K562 (cell line): ENCODE measurements at regions not wholly inside any gene's neighbourhood (a gene's known extent, or its start where the extent isn't known, plus 50 kb on each side); places are given as distances from the start of the nearest gene placed in this dataset.
A peak's percentile ranks its signal among the peaks of the same experiment; 100 is the strongest.

Source experiments
- ATF2 ChIP-seq: sonication (generic); formaldehyde crosslinking; IDR thresholded peaks from 2 replicates; pipeline ENCODE4 v1.8.1; 2022; ENCODE audit warnings: missing genetic modification reagents
- ATF3 ChIP-seq, 2 experiments: fragments of 450-650 bp in 1 of 2; sonication (generic) in 1 of 2; formaldehyde crosslinking in 1 of 2; IDR thresholded peaks in 1 of 2; conservative IDR thresholded peaks in 1 of 2; 2 replicates each; pipeline versions ENCODE4 v1.6.1 to v1.8.1; 2016 to 2023; ENCODE audit warnings: mild to moderate bottlenecking in 2 of 2, moderate library complexity in 2 of 2, inconsistent platforms in 1 of 2, missing genetic modification reagents in 1 of 2
- BACH1 ChIP-seq: fragments of 200-800 bp; sonication (Bioruptor generic); IDR thresholded peaks from 2 replicates; pipeline ENCODE4 v1.6.1; 2016; ENCODE audit warnings: missing genetic modification characterization, missing compliant biosample characterization
- CXXC5 ChIP-seq: fragments of 250-450 bp; sonication (Bioruptor Pico); IDR thresholded peaks from 2 replicates; pipeline ENCODE4 v1.8.0; 2022; ENCODE audit warnings: inconsistent platforms, mild to moderate bottlenecking, moderate library complexity
- DDX20 ChIP-seq: fragments of 450-650 bp; IDR thresholded peaks from 2 replicates; pipeline ENCODE4 v1.6.1; 2016; ENCODE audit warnings: missing genetic modification characterization, low read depth, mild to moderate bottlenecking, missing compliant biosample characterization, moderate library complexity
- ELF4 ChIP-seq: fragments of 450-650 bp; formaldehyde crosslinking; IDR thresholded peaks from 2 replicates; pipeline ENCODE4 v1.4.0; 2022; ENCODE audit warnings: missing genetic modification characterization
- KLF6 ChIP-seq: fragments of 250-450 bp; sonication (Bioruptor Pico); IDR thresholded peaks from 2 replicates; pipeline ENCODE4 v1.4.0; 2020; ENCODE audit warnings: mild to moderate bottlenecking, moderate library complexity, borderline replicate concordance
- MCM3 ChIP-seq: fragments of 450-650 bp; IDR thresholded peaks from 2 replicates; pipeline ENCODE4 v1.6.1; 2016
- NFE2 ChIP-seq: IDR thresholded peaks from 2 replicates; pipeline ENCODE4 v1.6.1; 2014; ENCODE audit warnings: antibody characterized with exemption, low read depth
- POLR2AphosphoS2 ChIP-seq: IDR thresholded peaks from 2 replicates; pipeline ENCODE4 v1.6.1; 2012; ENCODE audit warnings: low read length, improper control_type of control experiment
- PTBP1 ChIP-seq: fragments of 200-400 bp; formaldehyde crosslinking; IDR thresholded peaks from 2 replicates; pipeline ENCODE4 v1.6.1; 2017; ENCODE audit warnings: low read depth, low read length
- RBM14 ChIP-seq: fragments of 200-400 bp; formaldehyde crosslinking; IDR thresholded peaks from 2 replicates; pipeline ENCODE4 v1.6.1; 2018; ENCODE audit warnings: low read depth, mild to moderate bottlenecking, low read length, moderate library complexity, borderline replicate concordance; ENCODE audit not compliant: insufficient read depth
- RCOR1 ChIP-seq, 2 experiments: IDR thresholded peaks; 2 replicates each; pipeline ENCODE4 v1.6.1; 2012; ENCODE audit warnings: low read depth in 2 of 2, low read length in 2 of 2, borderline replicate concordance in 1 of 2, improper control_type of control experiment in 1 of 2
- SMAD3 ChIP-seq: fragments of 450-650 bp; formaldehyde crosslinking; conservative IDR thresholded peaks from 2 replicates; pipeline ENCODE4 v1.4.0; 2020; ENCODE audit warnings: mild to moderate bottlenecking
- SMAD4 ChIP-seq: fragments of 250-450 bp; sonication (Bioruptor Pico); conservative IDR thresholded peaks from 2 replicates; pipeline ENCODE4 v1.8.0; 2021; ENCODE audit warnings: inconsistent platforms, mild to moderate bottlenecking, moderate library complexity
- TBP ChIP-seq: optimal IDR thresholded peaks from 2 replicates; pipeline ENCODE3; 2011; ENCODE audit warnings: low read depth, low read length, improper control_type of control experiment
- ZBTB26 ChIP-seq: fragments of 450-650 bp; formaldehyde crosslinking; IDR thresholded peaks from 2 replicates; pipeline ENCODE4 v1.4.0; 2022; ENCODE audit warnings: missing genetic modification characterization
- ZEB2 ChIP-seq: fragments of 450-650 bp; IDR thresholded peaks from 2 replicates; pipeline ENCODE4 v1.6.1; 2016
- ZNF23 ChIP-seq: fragments of 250-450 bp; sonication (Bioruptor Pico); IDR thresholded peaks from 2 replicates; pipeline ENCODE4 v1.4.0; 2020; ENCODE audit warnings: mild to moderate bottlenecking
- ZNF449 ChIP-seq: fragments of 250-450 bp; sonication (Bioruptor Pico); IDR thresholded peaks from 2 replicates; pipeline ENCODE4 v1.8.0; 2022; ENCODE audit warnings: moderate library complexity, mild to moderate bottlenecking, inconsistent platforms
- ZNF583 ChIP-seq: fragments of 250-450 bp; sonication (Bioruptor Pico); IDR thresholded peaks from 2 replicates; pipeline ENCODE4 v1.4.0; 2020
- ZNF639 ChIP-seq, 2 experiments: fragments of 200-800 bp in 1 of 2; sonication (Bioruptor generic) in 1 of 2; sonication (generic) in 1 of 2; formaldehyde crosslinking in 1 of 2; IDR thresholded peaks in 1 of 2; conservative IDR thresholded peaks in 1 of 2; 2 replicates each; pipeline versions ENCODE4 v1.5.0 to v1.6.1; 2016 to 2020; ENCODE audit warnings: missing compliant biosample characterization in 1 of 2, missing genetic modification characterization in 1 of 2, missing genetic modification reagents in 1 of 2
- ZNF778 ChIP-seq: fragments of 450-650 bp; formaldehyde crosslinking; IDR thresholded peaks from 2 replicates; pipeline ENCODE4 v1.4.0; 2020; ENCODE audit warnings: mild to moderate bottlenecking, moderate library complexity

- TF ChIP-seq ATF3 (IDR thresholded peaks at IDR 0.05) (no peak), ATF3 (CRISPR knock-in tag; conservative IDR thresholded peaks at IDR 0.05) (no peak), ZBTB26 (0 out of 2 replicates have a peak, but pooled peaks have one; percentile 31), ZNF639 (CRISPR knock-in tag; conservative IDR thresholded peaks at IDR 0.05 in 1 of 2, IDR thresholded peaks at IDR 0.05 in 1 of 2) (0 out of 4 replicates have a peak, but pooled peaks of 1 of the 2 experiments have one; percentile 36), NFE2 (peak; percentile 28; the same call in 1 of the 2 replicates), SMAD3 (CRISPR knock-in tag) (peak; percentile 68; the same call in 1 of the 2 replicates), POLR2AphosphoS2 (no peak), MCM3 (no peak), KLF6 (CRISPR knock-in tag) (peak; percentile 85), ZNF449 (peak; percentile 78; the same call in 1 of the 2 replicates), ATF2 (no peak), RBM14 (no peak), CXXC5 (CRISPR knock-in tag) (peak; percentile 77), ZNF23 (0 out of 2 replicates have a peak, but pooled peaks have one; percentile 41), TBP (peak; percentile 50), PTBP1 (no peak), ZNF583 (CRISPR knock-in tag) (peak; percentile 77; the same call in 1 of the 2 replicates), ELF4 (CRISPR knock-in tag) (0 out of 2 replicates have a peak, but pooled peaks have one; percentile 58), BACH1 (0 out of 2 replicates have a peak, but pooled peaks have one; percentile 50), SMAD4 (CRISPR knock-in tag) (peak; percentile 82), DDX20 (tag) (0 out of 2 replicates have a peak, but pooled peaks have one; percentile 49), ZNF778 (no peak), RCOR1 (IDR thresholded peaks at IDR 0.05; ENCODE audit: borderline replicate concordance in 1 of 2, low read depth in 2 of 2, low read length in 2 of 2) (peak in 1 of 2 experiments; percentile 55; a peak in 1 of 4 replicates), ZEB2 (peak; percentile 81)
Observed at GRCh38 chr4:126740687-126741086, 892.1 kb upstream of the INTU start (continued).
